Kidney tubule cell (primary cell): ENCODE measurements at regions not wholly inside any gene's neighbourhood (a gene's known extent, or its start where the extent isn't known, plus 50 kb on each side); places are given as distances from the start of the nearest gene placed in this dataset.
A peak's percentile ranks its signal among the peaks of the same experiment; 100 is the strongest.
"Not testable (repeated sequence)": the region's sequence is repeated elsewhere in the genome, so short reads cannot be mapped to it uniquely, and the experiment has no call there.

Experiments
- DNase-seq: peaks from one replicate; pipeline ENCODE4 v3.0.0-alpha.2; 2018; ENCODE audit warnings: low spot score

DNA sequence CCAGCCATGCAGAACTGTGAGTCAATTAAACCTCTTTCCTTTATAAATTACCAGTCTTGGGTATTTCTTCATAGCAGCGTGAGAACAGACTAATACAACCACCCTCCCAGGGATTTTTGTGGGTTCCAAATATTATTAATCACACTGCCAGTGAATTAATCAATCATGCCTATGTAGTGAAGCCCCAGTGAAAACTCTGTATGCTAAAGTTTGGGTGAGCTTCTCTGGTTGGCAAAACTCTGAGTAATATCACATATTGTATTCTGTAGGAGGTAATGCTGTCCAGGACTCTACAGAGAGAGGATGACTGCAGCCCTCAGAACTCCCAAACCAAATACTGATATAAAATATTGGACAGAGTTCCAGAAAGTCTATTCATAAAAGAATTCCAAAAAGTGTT is 216.9 kb downstream of the RPAP3 start:
- DNase-seq = no peak

DNA sequence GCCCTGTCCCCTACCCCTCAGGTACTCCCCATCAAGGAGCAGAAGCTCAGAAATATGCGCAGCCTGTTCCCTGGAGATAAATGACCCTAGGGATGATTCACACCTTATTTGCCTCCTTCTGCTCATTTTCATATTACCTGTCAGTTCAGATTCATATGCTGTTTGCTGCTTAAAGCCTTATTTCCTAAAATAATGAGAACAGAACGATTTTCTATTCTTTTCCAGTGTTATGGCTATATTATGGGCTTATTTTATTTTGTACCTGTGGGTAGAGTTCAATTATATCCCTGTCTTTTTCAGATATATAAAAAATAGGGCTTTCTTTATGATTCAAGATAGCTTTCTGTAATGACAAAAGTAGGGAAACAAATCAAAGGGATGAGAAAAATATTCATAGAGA is 224.8 kb downstream of the RPAP3 start:
- DNase-seq = no peak

DNA sequence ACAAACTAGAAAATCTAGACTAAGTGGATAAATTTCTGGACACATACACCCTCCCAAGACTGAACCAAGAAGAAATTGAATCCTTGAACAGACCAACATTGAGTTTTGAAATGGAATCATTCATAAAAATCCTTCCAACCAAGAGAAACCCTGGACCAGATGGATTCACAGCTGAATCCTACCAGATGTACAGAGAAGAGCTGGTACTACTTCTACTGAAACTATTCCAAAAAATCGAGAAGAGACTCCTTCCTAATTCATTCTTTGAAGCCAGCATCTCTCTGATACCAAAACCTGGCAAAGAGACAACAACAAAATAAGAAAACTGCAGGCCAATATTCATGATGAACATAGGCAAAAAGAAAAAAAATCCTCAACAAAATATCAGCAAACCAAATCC is 227.4 kb downstream of the RPAP3 start:
- DNase-seq = no peak

DNA sequence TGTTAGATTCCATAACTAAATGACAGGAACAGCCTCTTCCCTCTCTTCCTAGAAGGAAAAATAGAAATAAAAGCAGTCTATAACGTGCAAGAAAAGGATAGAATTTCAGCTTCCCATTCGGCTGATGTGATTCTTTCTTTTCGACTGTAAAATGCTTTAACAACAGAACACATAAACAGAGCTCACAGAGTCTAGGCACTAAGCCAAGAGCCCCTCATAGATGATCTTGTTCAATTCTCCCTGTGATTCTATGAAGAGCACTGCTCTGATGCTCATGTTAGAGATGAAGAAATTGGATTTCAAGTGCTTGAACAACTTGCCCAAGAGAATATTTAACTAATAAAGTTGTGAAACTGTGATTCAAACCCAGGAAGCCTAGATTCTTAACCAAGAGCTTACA is 232.7 kb downstream of the RPAP3 start:
- no peak for DNase-seq

DNA sequence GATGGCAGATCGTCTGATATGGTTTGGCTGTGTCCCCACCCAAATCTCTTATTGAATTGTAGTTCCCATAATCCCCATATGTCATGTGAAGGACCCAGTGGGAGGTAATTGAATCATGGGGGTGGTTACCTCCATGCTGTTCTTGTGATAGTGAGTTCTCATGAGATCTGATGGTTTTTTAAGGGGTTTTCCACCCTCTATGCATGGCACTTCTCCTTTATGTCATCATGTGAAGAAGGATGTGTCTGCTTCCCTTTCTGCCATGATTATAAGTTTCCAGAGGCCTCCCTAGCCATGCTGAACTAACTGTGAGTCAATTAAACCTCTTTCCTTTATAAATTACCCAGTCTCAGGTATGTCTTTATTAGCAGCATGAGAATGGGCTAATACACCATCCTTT is 235.5 kb downstream of the RPAP3 start:
- not testable (repeated sequence) for DNase-seq

DNA sequence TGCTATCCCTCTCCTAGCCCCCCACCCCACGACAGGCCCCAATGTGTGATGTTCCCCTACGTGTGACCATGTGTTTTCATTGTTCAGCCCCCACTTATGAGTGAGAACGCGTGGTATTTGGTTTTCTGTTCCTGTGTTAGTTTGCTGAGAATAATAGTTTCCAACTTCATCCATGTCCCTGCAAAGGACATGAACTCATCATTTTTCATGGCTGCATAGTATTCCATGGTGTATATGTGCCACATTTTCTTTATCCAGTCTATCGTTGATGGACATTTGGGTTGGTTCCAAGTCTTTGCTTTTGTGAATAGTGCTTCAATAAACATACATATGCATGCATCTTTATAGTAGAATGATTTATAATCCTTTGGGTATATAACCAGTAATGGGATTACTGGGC is 241.9 kb downstream of the RPAP3 start:
- DNase-seq = not testable (repeated sequence)

DNA sequence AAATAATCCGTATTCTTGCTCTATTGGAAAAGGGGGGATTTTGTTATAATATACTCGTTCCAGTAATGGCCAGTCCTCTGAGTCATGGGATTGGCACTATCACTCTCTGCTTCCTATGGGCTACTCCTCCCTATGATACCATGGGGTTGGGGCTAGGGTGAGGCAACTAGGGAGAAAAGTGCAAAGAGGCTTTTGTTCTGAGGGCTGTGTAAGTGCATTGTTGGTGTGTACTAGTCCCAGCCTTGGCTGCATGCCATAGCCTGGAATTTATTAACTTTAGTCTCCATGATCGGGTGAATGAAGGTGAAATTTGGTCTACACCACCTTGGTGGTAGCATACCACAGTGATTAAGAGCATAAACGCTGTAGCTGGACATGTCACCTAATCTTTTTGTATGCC is 247.6 kb downstream of the RPAP3 start:
- peak; percentile 95 for DNase-seq

DNA sequence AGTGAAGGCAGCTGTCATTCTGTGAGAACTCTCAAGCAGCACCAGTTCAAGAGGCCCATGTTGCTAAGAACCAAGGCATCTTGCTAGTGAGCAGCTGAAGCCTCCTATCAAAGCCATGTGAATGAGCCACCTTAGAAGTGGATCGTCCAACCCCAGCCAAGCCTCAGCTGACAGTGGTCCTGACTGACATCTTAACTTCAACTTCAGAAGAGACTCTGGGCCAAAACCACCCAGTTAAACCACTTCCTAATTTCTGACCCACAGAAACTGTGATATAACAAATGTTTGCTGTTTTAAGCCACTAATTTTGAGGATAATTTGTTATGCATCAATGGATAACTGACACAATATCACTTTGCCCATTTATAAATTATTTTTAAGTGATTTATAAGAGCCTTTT is 256.0 kb downstream of the RPAP3 start:
- DNase-seq = no peak

DNA sequence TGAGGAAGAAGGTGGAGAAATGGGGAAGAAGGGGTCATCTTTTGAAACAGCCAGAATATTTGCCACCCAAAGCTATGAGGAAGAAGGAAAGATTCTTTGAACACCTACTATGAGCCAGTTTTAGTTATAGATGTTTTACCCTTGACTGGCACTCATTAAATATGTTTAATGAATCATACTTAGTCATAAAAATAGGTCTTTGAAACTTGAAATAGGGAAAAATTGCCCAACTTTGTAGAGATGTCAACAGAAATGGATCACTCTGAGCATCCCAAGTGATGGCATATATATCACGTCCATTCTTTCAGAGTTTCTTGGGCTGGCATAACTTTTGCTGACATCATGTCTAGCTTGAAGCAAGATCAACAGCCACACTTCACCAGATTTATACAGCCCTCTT is 263.5 kb downstream of the RPAP3 start:
- DNase-seq = no peak

DNA sequence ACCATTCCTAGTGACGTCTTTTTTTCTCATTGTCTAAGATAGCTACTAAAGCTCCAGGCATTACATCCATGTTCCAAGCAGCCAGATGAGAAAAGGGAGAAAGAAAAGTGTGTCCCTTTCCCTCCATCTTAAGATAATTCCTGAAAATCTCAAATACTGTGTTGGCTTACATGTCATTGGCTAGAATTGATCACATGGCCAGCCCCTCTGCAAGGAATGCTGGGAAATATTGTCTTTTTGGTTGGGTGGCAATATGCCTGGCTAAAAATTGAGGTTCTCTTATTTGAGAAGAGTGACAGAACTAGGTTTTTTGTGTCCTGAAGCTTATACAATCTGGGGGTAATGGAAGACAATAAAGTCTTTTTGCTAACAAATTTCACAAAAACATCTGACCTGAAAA is 264.3 kb downstream of the RPAP3 start:
- DNase-seq = no peak

DNA sequence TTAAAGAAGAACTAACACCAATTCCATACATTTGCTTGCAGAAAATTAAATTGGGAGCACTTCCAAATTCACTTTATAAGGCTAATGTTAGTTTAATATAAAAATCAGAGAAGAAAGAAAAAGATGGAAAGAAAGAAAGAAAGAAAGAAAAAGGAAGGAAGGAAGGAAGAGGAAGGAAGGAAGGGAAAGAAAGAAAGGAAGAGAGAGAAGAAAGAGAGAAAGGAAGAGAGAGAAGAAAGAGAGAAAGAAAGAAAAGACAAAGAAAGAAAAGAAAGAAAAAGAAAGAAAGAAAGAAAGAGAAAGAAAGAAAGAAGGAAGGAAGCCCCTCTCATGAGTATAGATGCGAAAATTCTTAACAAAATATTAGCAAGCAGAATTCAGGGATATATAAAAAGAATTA is 267.7 kb downstream of the RPAP3 start:
- DNase-seq = no peak

DNA sequence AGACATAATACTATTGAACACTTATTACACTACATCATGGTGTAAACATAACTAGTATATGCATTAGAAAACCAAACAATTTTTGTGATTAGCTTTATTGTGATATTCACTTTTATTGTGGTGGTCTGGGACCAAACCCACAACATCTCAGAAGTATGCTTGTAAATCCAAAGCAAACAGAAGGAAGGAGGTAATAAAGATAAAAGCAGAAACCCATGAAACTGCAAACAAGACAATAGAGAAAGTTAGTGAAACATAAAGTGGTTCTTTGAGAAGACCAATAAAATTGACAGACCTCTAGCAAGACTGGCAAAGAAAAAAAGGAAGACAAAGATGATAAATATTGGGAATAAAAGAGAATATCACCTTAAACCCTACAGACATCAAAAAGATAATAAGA is 268.3 kb downstream of the RPAP3 start:
- DNase-seq = no peak

DNA sequence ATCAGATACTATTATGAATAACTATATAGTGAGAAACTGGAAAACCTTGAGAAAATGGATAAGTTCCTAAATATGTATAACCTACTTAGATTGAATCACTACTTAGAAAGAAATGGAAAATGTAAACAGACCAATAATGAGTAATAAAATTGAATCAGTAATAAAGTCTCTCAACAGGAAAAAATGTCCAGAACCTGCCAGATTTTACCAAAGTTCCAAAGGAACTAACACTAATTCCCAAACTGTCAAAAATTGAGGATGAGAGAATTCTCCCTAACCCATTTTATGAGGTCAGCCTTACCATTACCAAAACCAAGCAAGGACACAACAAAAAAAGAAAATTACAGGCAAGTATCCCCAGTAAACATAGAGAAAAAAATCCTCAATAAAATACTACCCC is 272.0 kb downstream of the RPAP3 start:
- no peak for DNase-seq

DNA sequence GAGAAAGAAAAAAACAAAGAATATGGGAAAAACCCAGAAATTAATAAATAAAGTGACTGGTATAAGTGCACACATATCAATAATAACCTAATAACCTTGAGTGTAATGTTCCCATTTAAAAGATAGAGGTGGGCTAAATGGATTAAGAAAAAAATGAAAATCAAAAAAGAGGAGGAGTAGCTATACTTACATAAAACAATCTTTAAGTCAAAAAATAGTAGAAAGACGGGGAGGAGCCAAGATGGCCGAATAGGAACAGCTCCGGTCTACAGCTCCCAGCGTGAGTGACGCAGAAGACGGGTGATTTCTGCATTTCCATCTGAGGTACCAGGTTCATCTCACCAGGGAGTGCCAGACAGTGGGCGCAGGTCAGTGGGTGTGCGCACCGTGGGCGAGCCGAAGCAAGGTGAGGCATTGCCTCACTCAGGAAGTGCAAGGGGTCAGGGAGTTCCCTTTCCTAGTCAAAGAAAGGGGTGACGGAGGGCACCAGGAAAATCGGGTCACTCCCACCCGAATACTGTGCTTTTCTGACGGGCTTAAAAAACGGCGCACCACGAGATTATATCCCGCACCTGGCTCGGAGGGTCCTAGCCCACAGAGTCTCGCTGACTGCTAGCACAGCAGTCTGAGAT is 279.0 kb downstream of the RPAP3 start:
- DNase-seq = not testable (repeated sequence)

DNA sequence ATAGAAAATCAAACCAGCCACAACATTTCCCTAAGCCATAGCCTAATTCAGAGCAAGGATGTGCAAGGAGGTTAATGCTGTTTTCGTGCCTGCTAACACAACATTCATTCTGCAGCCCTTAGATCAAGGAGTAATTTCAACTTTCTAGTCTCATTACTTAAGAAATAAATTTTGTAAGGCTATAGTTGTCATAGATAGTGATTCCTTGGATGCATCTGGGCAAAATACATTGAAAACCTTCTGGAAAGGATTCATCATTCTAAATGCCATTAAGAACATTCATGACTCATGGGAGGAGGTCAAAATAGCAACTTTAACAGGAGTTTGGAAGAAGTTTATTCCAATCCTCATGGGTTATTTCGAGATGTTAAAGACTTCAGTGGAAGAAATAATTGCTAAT is 283.2 kb downstream of the RPAP3 start:
- no peak for DNase-seq

DNA sequence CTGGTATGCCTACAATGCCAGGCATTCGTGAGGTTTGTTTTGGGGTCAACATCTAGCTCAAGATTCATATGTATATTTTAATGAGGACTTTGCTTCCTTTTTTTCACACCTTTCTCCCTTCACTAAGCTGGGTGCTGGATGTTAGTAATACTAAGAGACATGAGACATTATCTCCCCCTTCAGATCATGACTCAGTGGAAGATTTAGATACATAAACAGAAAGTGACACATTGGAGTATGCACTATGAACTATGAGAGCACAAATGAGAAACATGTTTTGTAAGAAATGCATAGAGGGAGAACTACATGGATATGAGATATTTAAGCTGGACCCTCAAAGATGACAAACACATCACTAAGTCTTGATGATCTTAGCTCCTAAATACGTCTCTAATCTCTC is 286.3 kb downstream of the RPAP3 start:
- peak; percentile 11 for DNase-seq

DNA sequence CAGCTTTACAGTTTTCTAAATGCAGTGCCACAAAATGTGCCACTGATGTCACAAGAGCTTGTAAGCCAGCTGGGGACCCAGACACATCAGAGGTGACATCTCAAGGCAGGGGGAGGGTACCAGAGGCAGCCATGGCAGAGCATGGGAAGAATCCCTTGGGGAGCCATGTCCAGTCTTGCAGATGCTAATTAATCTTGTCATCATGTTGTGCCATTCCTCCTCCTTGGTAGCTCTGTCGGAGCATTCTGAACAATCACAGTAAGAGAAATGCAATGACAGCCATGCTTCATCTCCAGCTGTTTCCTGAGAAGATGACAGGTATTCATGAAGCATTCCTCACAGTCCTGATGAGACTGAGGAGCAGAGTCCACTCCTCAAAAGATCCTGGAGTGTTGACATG is 287.9 kb downstream of the RPAP3 start:
- DNase-seq = no peak

DNA sequence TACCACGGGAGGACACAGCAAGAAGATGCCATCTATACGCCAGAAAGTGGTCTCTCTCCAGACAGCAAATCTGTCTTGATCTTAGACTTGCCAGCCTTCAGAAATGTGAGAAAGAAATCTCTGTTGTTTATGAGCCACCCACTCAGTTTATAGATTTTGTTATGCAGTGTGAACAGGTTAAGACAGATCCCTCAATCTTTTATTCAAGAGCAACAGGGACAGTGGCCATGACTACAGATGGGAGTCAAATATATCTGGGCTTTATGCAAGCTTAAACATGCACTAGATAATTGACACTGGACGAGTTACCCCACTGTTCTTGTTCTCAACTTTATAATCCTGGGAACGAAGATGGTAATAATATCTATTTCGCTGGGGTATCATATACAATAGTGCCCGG is 288.7 kb downstream of the RPAP3 start:
- DNase-seq = no peak

DNA sequence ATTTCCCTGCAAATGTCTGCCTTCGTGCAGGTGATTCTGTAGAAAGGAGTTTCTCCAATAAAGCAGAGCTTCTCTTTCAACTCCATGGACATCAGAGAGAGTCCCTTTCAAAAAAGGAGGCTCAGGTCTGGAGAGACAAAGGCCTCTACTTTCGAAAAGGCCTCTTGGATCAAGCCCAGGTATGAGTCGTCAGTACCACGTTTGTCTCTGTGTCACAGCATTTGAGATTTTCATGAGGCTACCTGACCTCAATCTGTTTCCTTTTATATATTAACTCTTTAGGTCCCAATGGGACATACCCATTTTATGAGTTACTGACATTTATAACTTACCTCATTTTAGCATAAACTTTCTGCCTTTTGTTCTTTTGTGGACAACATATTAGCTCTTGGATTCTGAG is 290.8 kb downstream of the RPAP3 start:
- no peak for DNase-seq

DNA sequence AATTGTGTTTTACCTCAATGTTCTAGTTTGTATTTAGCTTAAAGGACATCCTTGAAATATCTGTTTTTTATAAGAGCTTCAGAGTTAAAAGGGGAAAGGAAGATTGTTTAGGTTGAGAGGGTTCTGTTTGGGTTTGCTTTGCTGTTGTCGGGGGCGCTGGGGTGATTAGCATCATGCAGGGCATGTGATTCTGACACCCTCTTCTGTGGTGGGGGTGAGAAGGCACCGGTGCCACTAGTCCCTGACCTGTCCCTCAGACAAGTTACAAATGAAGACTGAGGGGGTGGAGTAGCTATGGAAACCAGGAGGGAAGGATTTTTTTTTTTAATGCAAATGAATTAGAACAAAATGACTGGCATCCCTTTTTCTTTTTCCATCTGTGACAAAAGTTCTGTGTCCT is 291.3 kb downstream of the RPAP3 start:
- DNase-seq = no peak

DNA sequence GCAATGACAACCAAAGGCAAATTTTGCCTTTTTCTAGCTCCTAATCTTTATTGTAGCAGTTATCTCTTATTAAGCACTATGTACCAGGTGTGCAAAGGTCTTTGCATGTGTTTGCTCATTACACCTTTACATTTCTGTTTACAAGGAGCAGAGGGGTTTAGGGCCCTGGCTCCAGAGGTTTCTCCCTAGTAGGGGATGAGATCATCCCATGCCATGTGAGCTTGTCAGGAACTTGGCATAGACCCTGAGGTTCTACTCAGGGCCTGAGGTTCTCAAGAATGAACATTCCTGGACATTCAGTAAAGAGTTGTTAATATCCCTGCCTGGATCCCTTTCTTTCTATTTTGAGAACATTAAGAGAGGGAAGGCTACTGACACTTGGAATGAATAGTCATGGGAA is 292.0 kb downstream of the RPAP3 start:
- peak; percentile 47 for DNase-seq

DNA sequence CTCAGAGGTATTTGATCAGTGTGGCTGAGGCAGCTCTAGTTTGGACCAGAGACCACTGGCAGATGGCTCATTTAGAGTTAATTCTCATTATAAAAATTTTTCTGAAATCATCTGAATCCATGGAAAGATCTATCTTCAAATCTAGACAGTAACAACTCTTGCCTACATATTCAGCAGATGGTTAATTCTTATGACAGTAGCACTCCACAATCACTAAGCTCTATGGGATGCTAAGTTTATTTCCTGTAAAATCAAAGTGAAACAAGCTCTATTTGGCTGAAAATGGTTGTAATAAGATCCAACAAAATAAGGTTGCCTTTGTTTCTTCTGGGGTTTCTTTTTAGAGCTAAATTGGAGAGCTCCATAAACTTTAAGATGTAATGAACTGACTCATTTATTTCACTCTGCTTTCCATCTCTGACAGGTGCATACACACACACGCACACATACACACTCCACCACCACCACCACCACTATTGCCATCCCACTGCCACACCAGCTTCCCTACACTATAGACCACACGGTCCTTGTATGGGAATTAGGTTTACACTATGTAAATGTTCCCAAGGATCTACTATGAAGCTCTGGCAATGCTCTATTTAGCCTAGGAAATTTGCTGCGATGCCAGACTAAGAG is 293.1 kb downstream of the RPAP3 start:
- no peak for DNase-seq

DNA sequence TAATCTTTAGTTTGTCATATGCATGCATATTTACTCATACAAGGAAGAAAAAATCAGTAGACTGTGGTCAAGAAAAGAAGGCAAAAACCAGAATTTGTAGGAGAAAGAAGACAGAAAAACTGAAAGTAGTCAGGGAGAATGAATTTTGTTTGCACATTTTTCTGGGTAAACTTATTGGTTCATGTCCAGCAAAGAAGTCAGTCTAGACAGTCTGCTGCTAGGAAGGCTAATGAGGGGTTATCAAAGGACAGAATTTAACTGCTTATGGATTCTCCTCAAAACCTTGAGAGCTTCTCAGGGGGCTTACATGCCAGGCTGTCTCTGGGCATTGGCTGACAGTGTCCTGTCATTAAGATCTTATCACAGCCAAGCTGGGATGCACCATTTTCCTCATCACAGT is 293.9 kb downstream of the RPAP3 start:
- no peak for DNase-seq

DNA sequence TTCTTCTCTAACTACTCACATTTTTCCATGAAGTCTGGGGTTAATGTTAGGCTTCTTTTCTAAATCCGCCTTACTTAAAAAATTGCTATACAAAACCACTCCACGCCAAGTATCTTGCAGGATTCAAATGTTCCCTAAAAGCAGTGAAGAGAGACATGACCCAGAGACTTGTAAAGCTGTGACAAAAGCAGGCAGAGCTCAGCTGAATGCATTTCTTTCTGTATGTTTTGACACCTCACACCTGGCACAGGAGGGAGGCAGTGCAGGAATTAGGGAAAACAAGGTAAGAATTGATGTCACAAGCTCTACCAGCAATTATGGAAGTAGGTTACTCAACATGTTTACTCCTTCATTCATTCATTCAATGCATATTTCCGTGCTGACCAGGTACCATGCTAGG is 295.0 kb downstream of the RPAP3 start:
- no peak for DNase-seq
